ENCODE measurements at regions not wholly inside any gene's neighbourhood (a gene's known extent, or its start where the extent isn't known, plus 50 kb on each side); places are given as distances from the start of the nearest gene placed in this dataset.

- Histone ChIP-seq H3K9ac (ENCODE audit: low read length) (no peak overlapping the region), H3K27me3 (ENCODE audit: control insufficient read depth, insufficient read depth, low read length) (peaks cover 4% of the 10 kb centered on the region), H3K4me3 (ENCODE audit: low read length) (no peak overlapping the region), H3K36me3 (ENCODE audit: control insufficient read depth, insufficient read depth, low read length) (no peaks in the 10 kb centered on the region), H3K4me1 (ENCODE audit: control insufficient read depth, insufficient read depth, low read length) (peaks cover 8% of the 10 kb centered on the region), H3K9me3 (ENCODE audit: control insufficient read depth, low read length) (no peaks in the 10 kb centered on the region)
Observed at GRCh38 chr14:98964171-98964570, 307.8 kb downstream of the BCL11B start.

- Histone ChIP-seq H3K27me3 (ENCODE audit: control insufficient read depth, insufficient read depth, low read length) (peaks cover 4% of the 10 kb centered on the region), H3K9me3 (ENCODE audit: control insufficient read depth, low read length) (no peaks in the 10 kb centered on the region), H3K4me1 (ENCODE audit: control insufficient read depth, insufficient read depth, low read length) (peaks cover 8% of the 10 kb centered on the region), H3K9ac (ENCODE audit: low read length) (no peak overlapping the region), H3K4me3 (ENCODE audit: low read length) (no peak overlapping the region), H3K36me3 (ENCODE audit: control insufficient read depth, insufficient read depth, low read length) (no peaks in the 10 kb centered on the region)
Observed at GRCh38 chr14:98965076-98965475, 306.9 kb downstream of the BCL11B start.

GRCh38 chr14:98966016-98966415, 306.0 kb downstream of the BCL11B start:
- Histone ChIP-seq H3K27me3 (ENCODE audit: control insufficient read depth, insufficient read depth, low read length) (peaks cover 4% of the 10 kb centered on the region), H3K9me3 (ENCODE audit: control insufficient read depth, low read length) (no peaks in the 10 kb centered on the region), H3K4me3 (ENCODE audit: low read length) (no peak overlapping the region), H3K36me3 (ENCODE audit: control insufficient read depth, insufficient read depth, low read length) (no peaks in the 10 kb centered on the region), H3K9ac (ENCODE audit: low read length) (no peak overlapping the region), H3K4me1 (ENCODE audit: control insufficient read depth, insufficient read depth, low read length) (peaks cover 8% of the 10 kb centered on the region)

GRCh38 chr14:98966475-98967162, 305.4 kb downstream of the BCL11B start:
- Histone ChIP-seq H3K36me3 (ENCODE audit: control insufficient read depth, insufficient read depth, low read length) (no peaks in the 10 kb centered on the region), H3K4me1 (ENCODE audit: control insufficient read depth, insufficient read depth, low read length) (peaks cover 8% of the 10 kb centered on the region), H3K9ac (ENCODE audit: low read length) (no peak overlapping the region), H3K9me3 (ENCODE audit: control insufficient read depth, low read length) (no peaks in the 10 kb centered on the region), H3K4me3 (ENCODE audit: low read length) (no peak overlapping the region), H3K27me3 (ENCODE audit: control insufficient read depth, insufficient read depth, low read length) (peaks cover 1% of the 10 kb centered on the region)

- no peak overlapping the region for H3K4me3 ChIP-seq (ENCODE audit: low read length)
- H3K4me1 ChIP-seq (ENCODE audit: control insufficient read depth, insufficient read depth, low read length): no peaks in the 10 kb centered on the region
- H3K9me3 ChIP-seq (ENCODE audit: control insufficient read depth, low read length): no peaks in the 10 kb centered on the region
- no peaks in the 10 kb centered on the region for H3K27me3 ChIP-seq (ENCODE audit: control insufficient read depth, insufficient read depth, low read length)
- no peaks in the 10 kb centered on the region for H3K36me3 ChIP-seq (ENCODE audit: control insufficient read depth, insufficient read depth, low read length)
- no peak overlapping the region for H3K9ac ChIP-seq (ENCODE audit: low read length)
Observed at GRCh38 chr14:98974113-98974512, 297.9 kb downstream of the BCL11B start.

GRCh38 chr14:98976271-98976670, 295.7 kb downstream of the BCL11B start:
- Histone ChIP-seq H3K36me3 (ENCODE audit: control insufficient read depth, insufficient read depth, low read length) (no peaks in the 10 kb centered on the region), H3K4me1 (ENCODE audit: control insufficient read depth, insufficient read depth, low read length) (no peaks in the 10 kb centered on the region), H3K27me3 (ENCODE audit: control insufficient read depth, insufficient read depth, low read length) (no peaks in the 10 kb centered on the region), H3K9ac (ENCODE audit: low read length) (no peak overlapping the region), H3K9me3 (ENCODE audit: control insufficient read depth, low read length) (no peaks in the 10 kb centered on the region), H3K4me3 (ENCODE audit: low read length) (no peak overlapping the region)

GRCh38 chr14:98977451-98977850, 294.5 kb downstream of the BCL11B start:
- no peaks in the 10 kb centered on the region for H3K36me3 ChIP-seq (ENCODE audit: control insufficient read depth, insufficient read depth, low read length)
- no peaks in the 10 kb centered on the region for H3K27me3 ChIP-seq (ENCODE audit: control insufficient read depth, insufficient read depth, low read length)
- H3K9me3 ChIP-seq (ENCODE audit: control insufficient read depth, low read length): no peaks in the 10 kb centered on the region
- H3K9ac ChIP-seq (ENCODE audit: low read length): no peak overlapping the region
- no peaks in the 10 kb centered on the region for H3K4me1 ChIP-seq (ENCODE audit: control insufficient read depth, insufficient read depth, low read length)
- no peak overlapping the region for H3K4me3 ChIP-seq (ENCODE audit: low read length)

GRCh38 chr14:98982986-98983385, 289.0 kb downstream of the BCL11B start:
- no peak overlapping the region for H3K4me3 ChIP-seq (ENCODE audit: low read length)
- no peaks in the 10 kb centered on the region for H3K27me3 ChIP-seq (ENCODE audit: control insufficient read depth, insufficient read depth, low read length)
- H3K36me3 ChIP-seq (ENCODE audit: control insufficient read depth, insufficient read depth, low read length): no peaks in the 10 kb centered on the region
- no peaks in the 10 kb centered on the region for H3K4me1 ChIP-seq (ENCODE audit: control insufficient read depth, insufficient read depth, low read length)
- H3K9me3 ChIP-seq (ENCODE audit: control insufficient read depth, low read length): no peaks in the 10 kb centered on the region
- no peak overlapping the region for H3K9ac ChIP-seq (ENCODE audit: low read length)

GRCh38 chr14:98984027-98984718, 287.8 kb downstream of the BCL11B start:
- Histone ChIP-seq H3K9me3 (ENCODE audit: control insufficient read depth, low read length) (no peaks in the 10 kb centered on the region), H3K27me3 (ENCODE audit: control insufficient read depth, insufficient read depth, low read length) (no peaks in the 10 kb centered on the region), H3K36me3 (ENCODE audit: control insufficient read depth, insufficient read depth, low read length) (no peaks in the 10 kb centered on the region), H3K4me3 (ENCODE audit: low read length) (no peak overlapping the region), H3K9ac (ENCODE audit: low read length) (no peak overlapping the region), H3K4me1 (ENCODE audit: control insufficient read depth, insufficient read depth, low read length) (no peaks in the 10 kb centered on the region)

- H3K4me3 ChIP-seq (ENCODE audit: low read length): no peak overlapping the region
- H3K36me3 ChIP-seq (ENCODE audit: control insufficient read depth, insufficient read depth, low read length): no peaks in the 10 kb centered on the region
- H3K4me1 ChIP-seq (ENCODE audit: control insufficient read depth, insufficient read depth, low read length): no peaks in the 10 kb centered on the region
- H3K27me3 ChIP-seq (ENCODE audit: control insufficient read depth, insufficient read depth, low read length): no peaks in the 10 kb centered on the region
- no peaks in the 10 kb centered on the region for H3K9me3 ChIP-seq (ENCODE audit: control insufficient read depth, low read length)
- H3K9ac ChIP-seq (ENCODE audit: low read length): no peak overlapping the region
Observed at GRCh38 chr14:98984719-98985041, 287.3 kb downstream of the BCL11B start.

- Histone ChIP-seq H3K36me3 (ENCODE audit: control insufficient read depth, insufficient read depth, low read length) (no peaks in the 10 kb centered on the region), H3K4me1 (ENCODE audit: control insufficient read depth, insufficient read depth, low read length) (no peaks in the 10 kb centered on the region), H3K27me3 (ENCODE audit: control insufficient read depth, insufficient read depth, low read length) (no peaks in the 10 kb centered on the region), H3K4me3 (ENCODE audit: low read length) (no peak overlapping the region), H3K9me3 (ENCODE audit: control insufficient read depth, low read length) (no peaks in the 10 kb centered on the region), H3K9ac (ENCODE audit: low read length) (no peak overlapping the region)
Observed at GRCh38 chr14:98993818-98994217, 278.2 kb downstream of the BCL11B start.

GRCh38 chr14:98994561-98994960, 277.4 kb downstream of the BCL11B start:
- H3K36me3 ChIP-seq (ENCODE audit: control insufficient read depth, insufficient read depth, low read length): no peaks in the 10 kb centered on the region
- H3K27me3 ChIP-seq (ENCODE audit: control insufficient read depth, insufficient read depth, low read length): no peaks in the 10 kb centered on the region
- no peaks in the 10 kb centered on the region for H3K9me3 ChIP-seq (ENCODE audit: control insufficient read depth, low read length)
- no peak overlapping the region for H3K4me3 ChIP-seq (ENCODE audit: low read length)
- no peaks in the 10 kb centered on the region for H3K4me1 ChIP-seq (ENCODE audit: control insufficient read depth, insufficient read depth, low read length)
- no peak overlapping the region for H3K9ac ChIP-seq (ENCODE audit: low read length)

All from mucosa of stomach (tissue), 1 donor.